Ovary (tissue), 7 donors: ENCODE measurements at regions not wholly inside any gene's neighbourhood (a gene's known extent, or its start where the extent isn't known, plus 50 kb on each side); places are given as distances from the start of the nearest gene placed in this dataset.

ENCODE experiments used
- DNase-seq, 5 donors: peaks; one replicate each; pipeline ENCODE4 v3.0.0-alpha.2; 2019 to 2020
- H3K27ac ChIP-seq, 2 donors: fragments of 200-600 bp; one replicate each; pipeline versions ENCODE4 v1.5.1 to v1.8.0; 2019 to 2022
- H3K27me3 ChIP-seq: fragments of 200-600 bp; one replicate; pipeline ENCODE4 v1.8.0; 2022
- H3K36me3 ChIP-seq: fragments of 200-600 bp; sonication (generic); one replicate; pipeline ENCODE4 v1.5.1; 2019
- H3K4me1 ChIP-seq: one replicate; pipeline ENCODE4 v1.8.1; 2013; ENCODE audit warnings: mild to moderate bottlenecking, moderate library complexity; ENCODE audit not compliant: insufficient read depth
- H3K4me3 ChIP-seq: fragments of 200-600 bp; sonication (generic); one replicate; pipeline ENCODE4 v1.5.1; 2017
- H3K9me3 ChIP-seq, 2 donors: fragments of 200-600 bp in 1 of 2; sonication (generic) in 1 of 2; one replicate each; pipeline versions ENCODE4 v1.5.1 to v1.8.1; 2013 to 2019; ENCODE audit warnings: mild to moderate bottlenecking in 1 of 2, moderate library complexity in 1 of 2
- EP300 ChIP-seq: sonication (generic); formaldehyde crosslinking; IDR thresholded peaks from one replicate; pipeline ENCODE4 v1.6.1; 2017; ENCODE audit warnings: antibody characterized with exemption
- POLR2A ChIP-seq: fragments of 450-650 bp; IDR thresholded peaks from one replicate; pipeline ENCODE4 v1.6.1; 2017; ENCODE audit warnings: antibody characterized with exemption, mild to moderate bottlenecking, moderate library complexity
- WGBS, 3 donors: extraction: QIAGEN DNeasy Blood & Tissue Kit in 1 of 3; methylation state at CpG; one replicate each; pipeline versions ENCODE4 v1.1.5 to v1.1.7; 2013 to 2017; 5-methylcytosine and 5-hydroxymethylcytosine counted together
- intact Hi-C, 4 donors: fragments of 100-400 bp; cut with DNase I; formaldehyde crosslinking; loops; one replicate each; pipeline versions ENCODE4 v1.11.0 to v1.15.1; 2022 to 2023
- TF ChIP-seq, protein P1 (sequence below), 3 donors: fragments of 450-650 bp in 2 of 3; fragments of 200-600 bp in 1 of 3; IDR thresholded peaks; one replicate each; pipeline versions ENCODE4 v1.5.1 to v1.8.0; 2016 to 2022; ENCODE audit warnings: antibody characterized with exemption in 3 of 3, mild to moderate bottlenecking in 1 of 3
- donor health status: DM: no; HTN: no; CAD: no; lungs with moderate emphysema.
- donor health status: DM: no; HTN: no; CAD: no.
- donor health status: Bipolar disorder and iron deficiency.
- donor health status: DM: no; HTN: no; CAD: no.
- donor health status: DM: yes; HTN: yes; CAD: no.

DNA sequence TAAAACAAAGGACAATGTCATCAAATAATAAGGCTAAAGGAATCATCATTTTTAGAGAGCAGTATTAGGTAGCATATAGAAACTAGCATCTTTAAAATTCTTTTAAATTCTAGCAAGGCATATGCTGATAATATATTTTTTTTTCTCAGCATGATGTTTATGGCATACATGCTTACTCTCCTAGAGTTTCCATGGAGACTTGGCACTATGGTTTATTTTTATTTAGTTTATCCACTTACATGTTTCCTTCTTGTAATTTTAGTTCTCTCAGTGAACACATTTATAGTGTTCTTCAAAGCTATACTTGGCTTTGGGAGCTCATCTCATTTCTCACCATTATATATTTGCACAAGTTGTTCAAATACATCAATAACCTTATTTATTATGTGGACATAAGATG lies 413.8 kb upstream of the LINC00305 start:
- no peak overlapping the region for H3K27ac ChIP-seq
- H3K9me3 ChIP-seq, result no peaks in the 10 kb centered on the region
- TF ChIP-seq EP300, result no peak
- TF ChIP-seq, protein P1, sequence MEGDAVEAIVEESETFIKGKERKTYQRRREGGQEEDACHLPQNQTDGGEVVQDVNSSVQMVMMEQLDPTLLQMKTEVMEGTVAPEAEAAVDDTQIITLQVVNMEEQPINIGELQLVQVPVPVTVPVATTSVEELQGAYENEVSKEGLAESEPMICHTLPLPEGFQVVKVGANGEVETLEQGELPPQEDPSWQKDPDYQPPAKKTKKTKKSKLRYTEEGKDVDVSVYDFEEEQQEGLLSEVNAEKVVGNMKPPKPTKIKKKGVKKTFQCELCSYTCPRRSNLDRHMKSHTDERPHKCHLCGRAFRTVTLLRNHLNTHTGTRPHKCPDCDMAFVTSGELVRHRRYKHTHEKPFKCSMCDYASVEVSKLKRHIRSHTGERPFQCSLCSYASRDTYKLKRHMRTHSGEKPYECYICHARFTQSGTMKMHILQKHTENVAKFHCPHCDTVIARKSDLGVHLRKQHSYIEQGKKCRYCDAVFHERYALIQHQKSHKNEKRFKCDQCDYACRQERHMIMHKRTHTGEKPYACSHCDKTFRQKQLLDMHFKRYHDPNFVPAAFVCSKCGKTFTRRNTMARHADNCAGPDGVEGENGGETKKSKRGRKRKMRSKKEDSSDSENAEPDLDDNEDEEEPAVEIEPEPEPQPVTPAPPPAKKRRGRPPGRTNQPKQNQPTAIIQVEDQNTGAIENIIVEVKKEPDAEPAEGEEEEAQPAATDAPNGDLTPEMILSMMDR (IDR thresholded peaks at IDR 0.05), result no peak
- TF ChIP-seq POLR2A, result no peak
- no peaks in the 10 kb centered on the region for H3K36me3 ChIP-seq
- no peaks in the 10 kb centered on the region for H3K27me3 ChIP-seq
- H3K4me3 ChIP-seq, result no peak overlapping the region
- intact Hi-C loops, result no loop called here
- no peak for DNase-seq
- no peaks in the 10 kb centered on the region for H3K4me1 ChIP-seq

DNA sequence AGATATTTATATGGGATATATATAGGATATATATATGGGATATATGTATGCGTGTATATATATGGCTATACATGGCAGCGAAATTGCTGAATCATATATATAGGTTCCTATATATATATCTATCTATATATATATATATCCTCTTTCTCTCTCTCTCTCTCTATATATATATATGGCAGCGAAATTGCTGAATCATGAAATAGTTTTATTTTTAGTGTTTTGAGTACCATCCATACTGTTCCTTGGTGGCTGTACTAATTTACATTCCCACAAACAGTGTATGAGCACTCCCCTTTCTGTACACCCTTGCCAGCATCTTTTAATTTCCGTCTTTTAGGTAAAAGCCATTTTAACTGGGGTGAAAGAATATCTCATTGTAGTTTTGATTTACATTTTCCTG lies 397.6 kb upstream of the LINC00305 start:
- H3K9me3 ChIP-seq, result no peaks in the 10 kb centered on the region
- DNase-seq, result no peak
- H3K4me3 ChIP-seq, result no peak overlapping the region
- H3K4me1 ChIP-seq, result no peaks in the 10 kb centered on the region
- 71 to 73% (median 73%) methylated on average over 4 of the region's 4 CpGs for WGBS, 3 donors
- intact Hi-C loops, result no loop called here
- H3K27me3 ChIP-seq, result no peaks in the 10 kb centered on the region
- no peaks in the 10 kb centered on the region for H3K36me3 ChIP-seq
- H3K27ac ChIP-seq, result no peak overlapping the region
- TF ChIP-seq, protein P1 (IDR thresholded peaks at IDR 0.05), result no peak
- TF ChIP-seq EP300 (no peak), POLR2A (no peak)

DNA sequence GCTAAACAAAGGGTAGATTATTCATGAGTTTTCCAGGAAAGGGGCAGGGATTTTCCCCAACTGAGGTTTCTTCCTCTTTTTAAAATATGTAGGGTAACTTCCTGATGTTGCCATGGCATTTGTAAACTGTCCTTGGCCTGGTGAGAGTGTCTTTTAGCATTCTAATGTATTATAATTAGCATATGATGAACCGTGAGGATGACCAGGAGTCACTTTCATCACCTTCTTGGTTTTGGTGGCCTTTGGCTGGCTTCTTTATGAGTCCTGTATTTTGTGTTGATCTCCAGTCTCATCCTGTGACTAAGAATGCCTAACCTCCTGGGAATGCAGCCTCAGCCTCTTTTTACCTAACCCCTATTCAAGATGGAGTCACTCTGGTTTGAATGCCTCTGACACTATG lies 391.0 kb upstream of the LINC00305 start:
- Histone ChIP-seq H3K4me1 (peaks cover 2% of the 10 kb centered on the region), H3K36me3 (no peaks in the 10 kb centered on the region), H3K9me3 (no peaks in the 10 kb centered on the region), H3K27me3 (no peaks in the 10 kb centered on the region), H3K4me3 (no peak overlapping the region), H3K27ac (no peak overlapping the region)
- TF ChIP-seq, protein P1 (IDR thresholded peaks at IDR 0.05), result no peak
- no peak for TF ChIP-seq EP300
- no peak for TF ChIP-seq POLR2A
- DNase-seq, result no peak
- 7 to 28% (median 14%) methylated on average over 1 of the region's 1 CpG for WGBS, 3 donors
- intact Hi-C loops, result no loop called here

DNA sequence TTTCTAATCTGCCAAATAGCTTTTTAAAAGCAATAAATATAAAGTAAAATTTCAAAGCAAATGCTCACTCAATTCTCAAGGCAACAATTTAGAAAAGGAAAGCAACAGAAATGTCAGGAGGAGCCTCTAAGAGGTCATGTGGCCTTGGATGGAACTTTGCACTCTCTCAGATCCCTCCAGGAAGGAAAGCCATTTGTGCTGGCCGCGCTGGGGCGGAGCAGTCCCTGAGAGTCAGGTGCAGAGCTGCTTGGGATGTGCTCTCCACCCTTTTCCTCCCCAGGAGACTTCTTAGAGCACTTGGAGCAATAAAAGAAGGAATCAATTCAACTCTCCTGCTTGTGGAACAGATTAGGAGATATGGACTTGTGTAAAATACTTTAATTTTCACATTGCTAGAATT lies 379.8 kb upstream of the LINC00305 start:
- DNase-seq, result no peak
- 84 to 91% (median 85%) methylated on average over 3 of the region's 3 CpGs for WGBS, 3 donors

More for the DNA sequence above, 379.8 kb upstream of the LINC00305 start:
- H3K4me3 ChIP-seq, result no peak overlapping the region
- H3K36me3 ChIP-seq, result no peaks in the 10 kb centered on the region
- no peaks in the 10 kb centered on the region for H3K4me1 ChIP-seq
- TF ChIP-seq, protein P1 (IDR thresholded peaks at IDR 0.05), result no peak
- TF ChIP-seq EP300 (no peak), POLR2A (no peak)
- no peaks in the 10 kb centered on the region for H3K27me3 ChIP-seq
- intact Hi-C loops, result no loop called here
- H3K27ac ChIP-seq, result no peak overlapping the region
- H3K9me3 ChIP-seq, result no peaks in the 10 kb centered on the region
